Astrocyte (in vitro differentiated cells and primary cell): ENCODE measurements at regions not wholly inside any gene's neighbourhood (a gene's known extent, or its start where the extent isn't known, plus 50 kb on each side); places are given as distances from the start of the nearest gene placed in this dataset.

Source experiments
- EZH2 ChIP-seq: IDR thresholded peaks from 2 replicates; pipeline ENCODE4 v1.6.1; 2012; ENCODE audit warnings: mild to moderate bottlenecking, low read length, inconsistent platforms; ENCODE audit not compliant: insufficient read depth
- TF ChIP-seq, protein P1 (sequence below): IDR thresholded peaks from 2 replicates; pipeline ENCODE4 v1.5.1; 2011; ENCODE audit warnings: low read depth, mild to moderate bottlenecking, inconsistent platforms, low read length, moderate library complexity; ENCODE audit not compliant: insufficient read depth

DNA sequence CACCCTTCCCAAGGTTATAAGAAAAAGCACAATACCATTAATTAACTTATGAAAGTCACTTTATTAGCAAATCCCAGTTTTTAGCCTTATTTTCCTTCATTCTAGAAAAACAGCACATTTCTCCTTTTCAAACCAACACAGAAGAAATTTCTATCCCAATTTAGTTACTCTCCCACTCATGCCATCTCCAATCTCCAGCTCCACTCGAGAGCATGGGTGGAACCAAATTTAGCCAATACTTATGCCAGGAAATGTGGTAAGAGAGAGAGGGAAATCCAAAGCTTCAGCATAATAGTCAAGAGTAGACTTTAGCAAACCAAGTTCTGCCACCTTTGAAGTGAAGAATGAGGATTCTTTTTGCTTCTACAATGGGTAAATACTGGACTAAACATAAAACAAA, 288.8 kb downstream of the KIF2B start:
- TF ChIP-seq, protein P1, sequence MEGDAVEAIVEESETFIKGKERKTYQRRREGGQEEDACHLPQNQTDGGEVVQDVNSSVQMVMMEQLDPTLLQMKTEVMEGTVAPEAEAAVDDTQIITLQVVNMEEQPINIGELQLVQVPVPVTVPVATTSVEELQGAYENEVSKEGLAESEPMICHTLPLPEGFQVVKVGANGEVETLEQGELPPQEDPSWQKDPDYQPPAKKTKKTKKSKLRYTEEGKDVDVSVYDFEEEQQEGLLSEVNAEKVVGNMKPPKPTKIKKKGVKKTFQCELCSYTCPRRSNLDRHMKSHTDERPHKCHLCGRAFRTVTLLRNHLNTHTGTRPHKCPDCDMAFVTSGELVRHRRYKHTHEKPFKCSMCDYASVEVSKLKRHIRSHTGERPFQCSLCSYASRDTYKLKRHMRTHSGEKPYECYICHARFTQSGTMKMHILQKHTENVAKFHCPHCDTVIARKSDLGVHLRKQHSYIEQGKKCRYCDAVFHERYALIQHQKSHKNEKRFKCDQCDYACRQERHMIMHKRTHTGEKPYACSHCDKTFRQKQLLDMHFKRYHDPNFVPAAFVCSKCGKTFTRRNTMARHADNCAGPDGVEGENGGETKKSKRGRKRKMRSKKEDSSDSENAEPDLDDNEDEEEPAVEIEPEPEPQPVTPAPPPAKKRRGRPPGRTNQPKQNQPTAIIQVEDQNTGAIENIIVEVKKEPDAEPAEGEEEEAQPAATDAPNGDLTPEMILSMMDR = no peak
- TF ChIP-seq EZH2 = no peak
